DMS114 treated with DMSO at 0.1 percent for 48 hours (cell line): ENCODE measurements at regions not wholly inside any gene's neighbourhood (a gene's known extent, or its start where the extent isn't known, plus 50 kb on each side); places are given as distances from the start of the nearest gene placed in this dataset.

Source experiments
- DNase-seq: peaks from one replicate; lab custom pipeline; 2025; ENCODE audit not compliant: unreplicated experiment; lab: John Stamatoyannopoulos, UW

GRCh38 chr2:103103678-103104077 is 341.8 kb downstream of the TMEM182 start:
- no peak for DNase-seq

- no peak for DNase-seq
Measured at GRCh38 chr2:103119352-103119751, 357.5 kb downstream of the TMEM182 start.

- no peak for DNase-seq
Measured at GRCh38 chr2:103121106-103121505, 359.3 kb downstream of the TMEM182 start.

GRCh38 chr2:103123516-103123915 is 361.7 kb downstream of the TMEM182 start:
- no peak for DNase-seq

- DNase-seq, result no peak
Measured at GRCh38 chr2:103130857-103131256, 369.0 kb downstream of the TMEM182 start.

GRCh38 chr2:103132536-103133217 is 370.8 kb downstream of the TMEM182 start:
- no peak for DNase-seq

- DNase-seq, result no peak
Measured at GRCh38 chr2:103135679-103136078, 373.8 kb downstream of the TMEM182 start.

GRCh38 chr2:103138123-103138901 is 376.5 kb downstream of the TMEM182 start:
- DNase-seq, result no peak

GRCh38 chr2:103139628-103140268 is 377.9 kb downstream of the TMEM182 start:
- DNase-seq, result no peak

- no peak for DNase-seq
Measured at GRCh38 chr2:103144837-103145236, 383.0 kb downstream of the TMEM182 start.

GRCh38 chr2:103145739-103146138 is 383.9 kb downstream of the TMEM182 start:
- DNase-seq, result no peak

- no peak for DNase-seq
Measured at GRCh38 chr2:103151046-103151445, 389.2 kb downstream of the TMEM182 start.

GRCh38 chr2:103152556-103152955 is 390.7 kb downstream of the TMEM182 start:
- DNase-seq, result no peak

- DNase-seq, result no peak
Measured at GRCh38 chr2:103153580-103154284, 391.9 kb downstream of the TMEM182 start.

- DNase-seq, result no peak
Measured at GRCh38 chr2:103155308-103155707, 393.5 kb downstream of the TMEM182 start.

GRCh38 chr2:103159018-103159417 is 397.2 kb downstream of the TMEM182 start:
- no peak for DNase-seq

- DNase-seq, result peak; percentile 71
Measured at GRCh38 chr2:103161456-103162289, 399.8 kb downstream of the TMEM182 start.

GRCh38 chr2:103164748-103165147 is 402.9 kb downstream of the TMEM182 start:
- DNase-seq, result no peak

GRCh38 chr2:103165836-103166235 is 404.0 kb downstream of the TMEM182 start:
- DNase-seq, result no peak
